Effector CD8-positive, alpha-beta T cell (primary cell): ENCODE measurements at regions not wholly inside any gene's neighbourhood (a gene's known extent, or its start where the extent isn't known, plus 50 kb on each side); places are given as distances from the start of the nearest gene placed in this dataset.
"Not testable (repeated sequence)": the region's sequence is repeated elsewhere in the genome, so short reads cannot be mapped to it uniquely, and the experiment has no call there.

Source experiments
- DNase-seq: peaks from one replicate; lab custom pipeline; 2025; lab: John Stamatoyannopoulos, UW

DNA sequence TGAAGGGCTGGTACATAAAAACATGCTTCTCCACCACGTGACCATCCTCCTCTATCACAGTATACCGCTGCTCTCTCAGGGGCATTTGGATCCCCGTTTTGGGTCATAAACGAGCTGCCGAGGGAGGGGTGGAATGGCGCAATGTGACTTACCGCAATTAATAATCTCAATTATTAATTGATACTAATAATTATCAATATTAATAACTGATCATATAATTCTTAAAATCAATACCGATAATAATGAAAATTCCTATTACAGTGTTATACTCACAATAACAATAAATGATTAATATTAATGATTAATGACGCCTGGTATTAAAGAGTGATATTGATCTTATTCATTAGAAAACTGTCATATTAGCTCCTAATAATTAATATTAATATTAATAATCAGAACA lies 56.1 kb upstream of the FRG2C start:
- DNase-seq = not testable (repeated sequence)

GRCh38 chr3:75609598-75609997 lies 54.5 kb upstream of the FRG2C start:
- not testable (repeated sequence) for DNase-seq

DNA sequence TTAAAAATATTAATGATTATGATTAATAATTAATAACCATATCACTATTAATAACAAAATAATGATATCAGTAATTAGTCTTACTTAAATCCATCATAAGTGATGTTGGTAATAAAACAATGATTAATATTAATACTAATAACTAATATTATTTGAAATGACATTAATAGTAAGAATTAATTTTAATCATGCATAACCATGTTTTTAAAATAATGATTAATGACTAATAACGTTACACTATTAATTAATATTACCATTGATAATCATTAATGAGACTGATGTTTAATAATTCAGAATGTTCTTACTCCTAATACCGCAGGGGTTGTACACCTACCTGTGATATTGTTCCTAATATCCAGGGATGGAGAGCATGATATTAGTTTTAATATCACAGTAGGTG lies 53.4 kb upstream of the FRG2C start:
- no peak for DNase-seq

DNA sequence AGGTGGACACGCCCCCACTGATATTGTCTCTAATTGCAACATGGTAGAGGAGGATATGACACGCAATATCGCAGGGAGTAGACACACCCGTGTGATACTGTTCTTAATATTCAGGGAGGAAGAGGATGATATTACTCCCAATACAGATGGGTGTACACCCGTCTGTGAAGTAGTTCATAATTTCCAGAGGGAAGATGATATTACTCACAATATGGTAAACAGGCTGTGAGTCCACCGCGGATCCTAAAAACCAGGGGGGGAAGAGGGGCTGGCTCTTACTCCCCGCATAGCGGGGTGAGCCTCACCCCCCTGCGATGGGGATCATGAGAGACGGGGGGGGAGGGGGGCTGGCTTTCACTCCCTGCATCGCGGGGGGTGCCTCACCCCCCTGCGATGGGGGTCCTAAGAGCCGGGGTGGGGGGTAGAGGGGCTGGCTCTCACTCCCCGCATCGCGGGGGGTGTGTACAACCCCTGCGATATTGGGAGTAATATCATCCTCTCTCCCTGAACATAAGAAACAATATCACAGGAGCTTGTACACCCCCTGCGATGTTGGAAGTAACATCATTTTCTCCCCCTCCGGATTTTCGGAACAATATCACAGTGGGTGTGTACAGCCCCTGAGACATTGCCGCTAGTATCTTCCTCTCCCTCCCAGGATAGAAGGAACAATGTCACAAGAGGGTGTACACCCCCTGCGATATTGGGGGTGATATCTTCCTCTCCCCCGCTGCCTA lies 52.2 kb upstream of the FRG2C start:
- not testable (repeated sequence) for DNase-seq
